AG04449 (cell line): ENCODE measurements at regions not wholly inside any gene's neighbourhood (a gene's known extent, or its start where the extent isn't known, plus 50 kb on each side); places are given as distances from the start of the nearest gene placed in this dataset.

Source experiments
- CTCF ChIA-PET: fragments of 350-600 bp; formaldehyde crosslinking; extraction: SDS; loops from one replicate; lab custom pipeline; 2021; ENCODE audit warnings: antibody characterized with exemption; lab: Yijun Ruan, JAX
- POLR2A ChIA-PET: fragments of 400-600, 350-600 bp; formaldehyde crosslinking; extraction: SDS; loops from one replicate; lab custom pipeline; 2020; ENCODE audit warnings: antibody characterized with exemption, inconsistent platforms; lab: Yijun Ruan, JAX
- DNase-seq: peaks from one replicate; pipeline ENCODE4 v3.0.0-alpha.2; 2010; ENCODE audit warnings: low read depth, low spot score
- H3K4me3 ChIP-seq: 2 replicates; pipeline ENCODE4 v1.5.1; 2011; ENCODE audit warnings: low read depth, mild to moderate bottlenecking, control low read depth, low read length
- TF ChIP-seq, protein P1 (sequence below): IDR thresholded peaks from one replicate; pipeline ENCODE4 v1.5.1; 2011; ENCODE audit warnings: mild to moderate bottlenecking, moderate library complexity, low read length, control low read depth, inconsistent platforms; ENCODE audit not compliant: insufficient read depth; ENCODE audit errors: missing control alignments

DNA sequence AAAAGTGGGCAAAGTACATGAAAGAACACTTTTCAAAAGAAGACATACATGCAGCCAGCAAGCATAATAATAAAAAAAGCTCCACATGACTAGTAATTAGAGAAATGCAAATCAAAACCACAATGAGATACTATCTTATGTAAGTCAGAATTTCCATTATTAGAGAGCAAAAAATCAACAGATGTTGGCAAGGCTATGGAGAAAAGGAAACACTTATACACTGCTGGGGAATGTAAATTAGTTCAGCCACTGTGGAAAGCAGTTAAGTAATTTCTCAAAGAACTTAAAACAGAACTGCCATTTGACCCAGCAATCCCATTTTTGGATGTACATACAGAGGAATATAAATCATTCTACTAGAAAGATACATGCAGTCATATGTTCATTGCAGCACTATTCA is 360.7 kb downstream of the NSUN3 start:
- POLR2A ChIA-PET = no interaction called here
- CTCF ChIA-PET = interaction anchor here (1.2 kb wide), 1 partner anchor 174 kb away, joined by 3 read pairs; no protein-coding TSS in a partner anchor

DNA sequence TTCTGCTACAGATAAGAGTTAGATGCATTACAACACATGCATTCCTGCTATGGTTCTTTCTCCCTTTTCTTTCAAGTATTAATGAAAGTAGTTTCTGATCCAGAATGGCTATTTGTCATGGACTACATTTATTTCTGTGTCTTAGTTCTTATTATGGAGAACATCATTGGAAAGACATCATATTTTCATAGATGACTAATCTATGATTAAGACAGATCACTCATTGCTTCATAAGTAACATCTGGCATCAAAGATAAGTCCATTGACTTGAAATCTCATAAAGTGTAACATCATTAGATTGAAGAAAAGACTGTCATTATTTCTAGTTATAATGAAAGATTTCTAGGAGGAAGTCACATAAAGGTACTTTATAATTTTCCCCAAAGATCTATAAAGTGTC is 366.7 kb downstream of the NSUN3 start:
- no peak overlapping the region for H3K4me3 ChIP-seq
- POLR2A ChIA-PET = no interaction called here
- TF ChIP-seq, protein P1, sequence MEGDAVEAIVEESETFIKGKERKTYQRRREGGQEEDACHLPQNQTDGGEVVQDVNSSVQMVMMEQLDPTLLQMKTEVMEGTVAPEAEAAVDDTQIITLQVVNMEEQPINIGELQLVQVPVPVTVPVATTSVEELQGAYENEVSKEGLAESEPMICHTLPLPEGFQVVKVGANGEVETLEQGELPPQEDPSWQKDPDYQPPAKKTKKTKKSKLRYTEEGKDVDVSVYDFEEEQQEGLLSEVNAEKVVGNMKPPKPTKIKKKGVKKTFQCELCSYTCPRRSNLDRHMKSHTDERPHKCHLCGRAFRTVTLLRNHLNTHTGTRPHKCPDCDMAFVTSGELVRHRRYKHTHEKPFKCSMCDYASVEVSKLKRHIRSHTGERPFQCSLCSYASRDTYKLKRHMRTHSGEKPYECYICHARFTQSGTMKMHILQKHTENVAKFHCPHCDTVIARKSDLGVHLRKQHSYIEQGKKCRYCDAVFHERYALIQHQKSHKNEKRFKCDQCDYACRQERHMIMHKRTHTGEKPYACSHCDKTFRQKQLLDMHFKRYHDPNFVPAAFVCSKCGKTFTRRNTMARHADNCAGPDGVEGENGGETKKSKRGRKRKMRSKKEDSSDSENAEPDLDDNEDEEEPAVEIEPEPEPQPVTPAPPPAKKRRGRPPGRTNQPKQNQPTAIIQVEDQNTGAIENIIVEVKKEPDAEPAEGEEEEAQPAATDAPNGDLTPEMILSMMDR = no peak
- no peak for DNase-seq
- CTCF ChIA-PET = no interaction called here

More for the DNA sequence above, 360.7 kb downstream of the NSUN3 start:
- TF ChIP-seq, protein P1 = no peak
- H3K4me3 ChIP-seq = no peak overlapping the region
- peak; percentile 56 for DNase-seq

DNA sequence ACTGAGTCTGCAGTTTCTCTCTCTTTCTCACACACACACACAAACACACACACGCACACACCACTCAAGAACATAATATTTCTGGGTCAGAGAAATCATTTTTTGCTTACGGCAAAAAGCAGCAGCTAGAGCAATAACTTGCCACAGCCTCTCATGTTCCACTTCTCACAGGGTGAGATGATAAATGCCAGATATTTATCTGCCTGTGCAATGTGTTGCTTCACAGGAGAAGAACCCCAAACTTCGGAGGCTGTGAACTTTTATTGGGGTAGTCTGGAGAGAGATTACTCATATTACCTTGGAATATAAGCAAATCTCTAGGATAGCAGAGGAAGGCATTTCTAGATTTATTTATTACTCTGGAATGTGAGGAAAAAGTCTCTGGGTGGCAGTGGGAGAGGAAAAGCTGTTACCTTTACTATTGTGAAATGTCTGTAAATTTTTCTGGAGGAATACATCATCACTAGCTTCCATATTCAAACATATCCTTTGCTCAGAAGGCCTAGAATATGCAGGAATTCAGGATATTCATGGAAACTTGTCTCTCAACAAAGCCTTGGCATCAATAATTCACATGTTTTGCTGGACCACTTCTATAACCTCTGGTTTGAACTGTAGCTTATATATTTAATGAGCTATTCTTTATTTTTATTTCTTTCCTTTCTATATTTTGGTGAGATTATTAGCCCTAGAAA is 369.2 kb downstream of the NSUN3 start:
- no peak for DNase-seq
- ChIA-PET CTCF (no interaction called here), POLR2A (no interaction called here)
- TF ChIP-seq, protein P1 = no peak
- no peak overlapping the region for H3K4me3 ChIP-seq

DNA sequence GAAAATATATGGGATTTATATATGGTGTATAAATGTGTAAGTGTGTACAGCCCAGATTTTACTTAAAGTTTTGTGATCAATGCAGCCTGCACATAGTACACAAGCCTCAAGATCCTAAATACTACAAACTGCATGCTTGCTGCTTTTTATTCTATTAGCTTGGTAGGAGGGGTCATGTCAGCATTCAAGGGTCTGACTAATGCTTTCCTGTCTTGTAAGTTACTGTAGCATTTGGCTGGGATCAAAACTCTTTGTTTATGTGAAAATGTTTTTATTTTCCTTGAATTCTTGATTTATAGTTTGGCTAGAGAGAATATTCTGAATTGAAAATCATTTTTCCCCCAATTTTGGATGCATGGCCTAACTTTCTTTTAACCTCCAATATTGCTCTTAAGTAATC is 370.9 kb downstream of the NSUN3 start:
- no peak overlapping the region for H3K4me3 ChIP-seq
- TF ChIP-seq, protein P1 = no peak
- ChIA-PET POLR2A (no interaction called here), CTCF (no interaction called here)
- no peak for DNase-seq

DNA sequence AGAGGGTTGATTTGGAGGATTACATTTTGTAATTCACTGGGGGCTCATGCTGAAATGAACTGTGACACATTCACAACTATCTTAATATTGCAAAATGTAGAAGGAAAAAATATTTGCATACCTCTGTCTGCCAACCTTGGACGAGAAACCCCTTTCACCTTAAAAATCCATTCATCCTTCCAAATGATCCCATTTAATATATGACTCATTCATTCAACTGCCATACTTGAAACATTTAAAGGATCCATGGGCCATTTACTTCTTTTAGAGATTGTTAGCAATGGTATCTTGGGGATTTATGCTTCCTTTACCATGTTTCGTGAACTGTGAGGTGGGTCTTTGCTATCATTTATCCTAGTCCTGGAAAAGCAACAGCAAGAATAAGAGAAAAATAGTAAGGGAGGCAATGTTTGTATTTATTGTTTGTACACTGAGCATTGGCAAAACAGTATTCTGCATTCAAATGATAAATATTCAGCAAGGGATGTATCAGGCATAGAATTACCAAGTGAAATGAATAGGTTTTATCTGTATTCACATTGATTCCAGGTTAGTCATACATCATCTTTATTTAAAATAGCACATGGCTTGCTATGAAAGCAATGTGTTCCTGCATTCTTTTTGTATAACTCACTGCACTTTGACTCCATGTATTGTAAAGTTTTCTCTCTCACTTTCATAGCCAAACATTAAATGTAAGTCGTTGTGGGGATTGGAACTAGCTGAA is 378.1 kb downstream of the NSUN3 start:
- TF ChIP-seq, protein P1 = no peak

DNA sequence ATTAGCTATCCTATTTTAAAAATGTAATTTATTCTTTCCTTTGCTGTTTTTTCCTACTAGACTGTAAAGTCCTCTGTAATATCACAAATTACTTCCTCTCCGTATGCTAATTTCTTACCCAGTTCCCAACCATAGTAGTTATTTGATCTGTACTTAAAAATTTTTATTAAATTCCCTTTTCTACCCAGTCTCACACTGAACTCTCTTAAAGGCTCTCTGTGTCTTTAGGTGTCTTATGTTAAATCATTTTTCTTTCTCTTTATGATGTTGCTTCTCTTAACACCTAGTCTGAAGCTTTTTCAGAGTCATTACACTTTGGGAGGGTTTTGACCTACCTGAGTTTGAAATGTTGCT is 378.6 kb downstream of the NSUN3 start:
- no peak overlapping the region for H3K4me3 ChIP-seq
- POLR2A ChIA-PET = no interaction called here
- TF ChIP-seq, protein P1 = no peak
- CTCF ChIA-PET = no interaction called here
- DNase-seq = no peak

More for the DNA sequence above, 378.1 kb downstream of the NSUN3 start:
- ChIA-PET POLR2A (no interaction called here), CTCF (no interaction called here)
- no peak overlapping the region for H3K4me3 ChIP-seq
- peak; percentile 54 for DNase-seq
